ENCODE measurements at regions not wholly inside any gene's neighbourhood (a gene's known extent, or its start where the extent isn't known, plus 50 kb on each side); places are given as distances from the start of the nearest gene placed in this dataset.

DNA sequence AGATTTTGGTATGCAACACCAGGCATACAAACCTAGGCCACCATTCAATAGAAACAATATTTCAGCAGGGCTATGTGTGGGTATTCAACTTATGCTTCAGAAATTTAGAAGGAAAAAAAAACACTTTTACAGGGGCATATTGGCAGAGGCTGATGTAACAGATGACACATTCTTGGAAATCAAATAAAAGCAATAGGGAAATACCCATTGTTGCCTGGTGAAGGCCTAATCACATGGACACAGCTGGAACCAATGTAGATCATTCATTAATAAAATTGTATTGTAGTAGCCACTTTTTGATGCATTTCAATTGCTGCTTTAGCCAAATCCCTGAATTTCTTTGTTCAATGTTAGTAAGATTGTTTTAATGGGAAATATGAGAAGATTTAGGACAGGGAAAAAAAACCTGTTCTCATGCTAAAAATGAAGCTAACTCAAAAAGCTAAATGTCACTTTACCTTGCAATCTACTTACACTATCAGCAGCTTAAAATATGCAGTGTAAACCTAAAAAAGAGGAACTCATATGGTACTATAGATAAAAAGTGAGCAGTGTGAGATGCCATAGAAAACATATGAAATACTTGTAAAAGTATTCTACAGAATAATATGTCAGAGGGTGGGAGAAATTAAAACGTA lies 289.4 kb downstream of the ZEB2 start:
- Histone ChIP-seq H3K4me3 (no peak overlapping the region), H3K27ac (no peak overlapping the region)
- TF ChIP-seq, protein P1, sequence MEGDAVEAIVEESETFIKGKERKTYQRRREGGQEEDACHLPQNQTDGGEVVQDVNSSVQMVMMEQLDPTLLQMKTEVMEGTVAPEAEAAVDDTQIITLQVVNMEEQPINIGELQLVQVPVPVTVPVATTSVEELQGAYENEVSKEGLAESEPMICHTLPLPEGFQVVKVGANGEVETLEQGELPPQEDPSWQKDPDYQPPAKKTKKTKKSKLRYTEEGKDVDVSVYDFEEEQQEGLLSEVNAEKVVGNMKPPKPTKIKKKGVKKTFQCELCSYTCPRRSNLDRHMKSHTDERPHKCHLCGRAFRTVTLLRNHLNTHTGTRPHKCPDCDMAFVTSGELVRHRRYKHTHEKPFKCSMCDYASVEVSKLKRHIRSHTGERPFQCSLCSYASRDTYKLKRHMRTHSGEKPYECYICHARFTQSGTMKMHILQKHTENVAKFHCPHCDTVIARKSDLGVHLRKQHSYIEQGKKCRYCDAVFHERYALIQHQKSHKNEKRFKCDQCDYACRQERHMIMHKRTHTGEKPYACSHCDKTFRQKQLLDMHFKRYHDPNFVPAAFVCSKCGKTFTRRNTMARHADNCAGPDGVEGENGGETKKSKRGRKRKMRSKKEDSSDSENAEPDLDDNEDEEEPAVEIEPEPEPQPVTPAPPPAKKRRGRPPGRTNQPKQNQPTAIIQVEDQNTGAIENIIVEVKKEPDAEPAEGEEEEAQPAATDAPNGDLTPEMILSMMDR (IDR thresholded peaks at IDR 0.05) = no peak
- no peak for DNase-seq (ENCODE audit: low spot score)

DNA sequence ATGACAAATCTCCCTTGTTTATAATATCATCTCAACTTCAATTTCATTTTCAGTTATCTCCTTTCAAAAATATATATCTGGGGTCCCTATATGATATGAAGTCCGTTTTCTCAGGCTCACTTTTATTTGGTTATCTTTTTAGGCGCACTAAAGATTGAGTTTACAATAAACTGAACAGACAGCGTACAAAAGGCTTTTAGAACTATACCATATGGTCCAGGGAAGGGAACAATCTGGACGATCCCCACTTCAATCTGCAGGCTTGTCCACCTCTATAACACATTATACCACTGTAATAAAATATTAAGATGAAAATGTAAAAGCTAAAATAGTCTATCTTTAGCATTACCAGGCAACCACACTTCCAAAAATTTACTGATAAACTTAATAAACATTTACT lies 289.9 kb downstream of the ZEB2 start:
- DNase-seq (ENCODE audit: low spot score) = no peak
- TF ChIP-seq, protein P1 (IDR thresholded peaks at IDR 0.05) = no peak
- Histone ChIP-seq H3K27ac (no peak overlapping the region), H3K4me3 (no peak overlapping the region)

- H3K4me3 ChIP-seq = no peak overlapping the region
- no peak overlapping the region for H3K27ac ChIP-seq
- no peak for DNase-seq (ENCODE audit: low spot score)
- TF ChIP-seq, protein P1 (IDR thresholded peaks at IDR 0.05) = no peak
Observed at GRCh38 chr2:144229296-144229695, 290.6 kb downstream of the ZEB2 start.

DNA sequence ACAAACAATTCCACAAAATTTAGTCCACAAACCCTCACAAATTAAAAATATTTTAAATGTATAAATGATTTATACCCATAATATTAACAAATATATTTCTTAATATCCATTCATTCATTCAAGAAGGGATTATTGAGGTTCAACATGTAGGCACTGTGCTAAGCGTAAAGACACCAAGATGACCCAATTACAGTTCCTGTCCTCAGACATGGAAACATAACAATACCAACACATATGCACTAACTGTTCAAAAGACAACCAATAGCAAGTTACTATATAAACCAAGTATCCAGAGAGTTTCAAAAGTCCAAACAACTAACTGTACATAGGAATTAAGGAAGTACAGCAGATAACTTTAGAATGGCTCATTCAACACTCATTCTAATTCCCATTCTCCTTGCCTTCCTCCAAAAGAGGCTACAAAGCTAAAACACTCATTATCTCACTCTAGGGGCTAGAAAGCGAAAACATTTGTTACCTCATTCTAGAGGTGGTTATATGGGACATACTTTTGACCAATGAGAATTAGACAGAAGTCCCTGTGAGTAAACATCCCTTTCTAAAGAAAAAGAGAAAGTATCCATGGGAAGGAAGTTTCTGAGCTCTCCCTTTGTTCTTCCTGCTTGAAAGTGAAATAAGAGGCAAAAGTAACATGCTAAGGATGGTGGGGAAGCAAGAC lies 292.4 kb downstream of the ZEB2 start:
- Histone ChIP-seq H3K4me3 (no peak overlapping the region), H3K27ac (no peak overlapping the region)
- no peak for DNase-seq (ENCODE audit: low spot score)
- TF ChIP-seq, protein P1 (IDR thresholded peaks at IDR 0.05) = no peak

- Histone ChIP-seq H3K4me3 (no peak overlapping the region), H3K27ac (no peak overlapping the region)
- TF ChIP-seq, protein P1 (IDR thresholded peaks at IDR 0.05) = no peak
- no peak for DNase-seq (ENCODE audit: low spot score)
Observed at GRCh38 chr2:144225076-144225475, 294.8 kb downstream of the ZEB2 start.

DNA sequence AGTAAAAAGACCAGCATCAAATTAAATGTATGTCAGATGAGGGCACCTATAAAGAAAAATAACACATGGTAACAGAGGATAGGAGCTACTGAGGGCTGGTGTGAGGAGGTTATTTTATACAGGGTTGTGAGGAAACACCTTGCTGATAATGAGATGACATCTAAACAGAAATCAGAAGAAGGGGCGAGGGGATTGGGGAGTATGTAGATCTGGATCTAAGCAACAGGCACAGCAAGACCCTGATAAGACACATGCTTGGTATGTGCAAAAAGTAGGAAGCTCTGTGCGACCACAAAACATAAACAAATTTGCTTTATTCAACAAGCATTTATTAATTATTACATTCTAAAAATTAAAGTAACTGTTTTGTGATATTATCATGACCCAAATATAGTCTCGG lies 295.4 kb downstream of the ZEB2 start:
- no peak for DNase-seq (ENCODE audit: low spot score)
- TF ChIP-seq, protein P1 (IDR thresholded peaks at IDR 0.05) = no peak
- no peak overlapping the region for H3K27ac ChIP-seq
- no peak overlapping the region for H3K4me3 ChIP-seq

- TF ChIP-seq, protein P1 (IDR thresholded peaks at IDR 0.05) = no peak
- no peak overlapping the region for H3K27ac ChIP-seq
- DNase-seq (ENCODE audit: low spot score) = no peak
- H3K4me3 ChIP-seq = no peak overlapping the region
Observed at GRCh38 chr2:144219979-144220378, 299.9 kb downstream of the ZEB2 start.

All from coronary artery (tissue), 2 donors.